ENCODE measurements at regions not wholly inside any gene's neighbourhood (a gene's known extent, or its start where the extent isn't known, plus 50 kb on each side); places are given as distances from the start of the nearest gene placed in this dataset.

- TF ChIP-seq CTCF (IDR thresholded peaks at IDR 0.05; ENCODE audit: low read depth, low read length, missing input control): no peak
- TF ChIP-seq RAD21 (IDR thresholded peaks at IDR 0.05): no peak
- no peak for TF ChIP-seq YY1 (IDR thresholded peaks at IDR 0.05)
- no peak for TF ChIP-seq RXRA (IDR thresholded peaks at IDR 0.05)
- no peak for TF ChIP-seq REST (IDR thresholded peaks at IDR 0.05)
- no peak for TF ChIP-seq FOXA1 (IDR thresholded peaks at IDR 0.05)
- TF ChIP-seq GABPA (IDR thresholded peaks at IDR 0.05 in 1 of 2, conservative IDR thresholded peaks at IDR 0.05 in 1 of 2): no peak
- TF ChIP-seq SP1 (IDR thresholded peaks at IDR 0.05): no peak
- 83% methylated on average over 7 of the region's 7 CpGs for WGBS
- no peaks in the 10 kb centered on the region for H3K4me1 ChIP-seq (ENCODE audit: control insufficient read depth in 4 of 4, insufficient read depth in 4 of 4, low read length in 3 of 4)
- H3K9ac ChIP-seq (ENCODE audit: low read depth in 1 of 2, low read length in 2 of 2): no peak overlapping the region
- H3K36me3 ChIP-seq (ENCODE audit: control insufficient read depth in 4 of 4, insufficient read depth in 3 of 4, low read depth in 1 of 4, low read length in 3 of 4): no peaks in the 10 kb centered on the region
- H3K27me3 ChIP-seq (ENCODE audit: control insufficient read depth in 4 of 4, insufficient read depth in 4 of 4, low read length in 3 of 4): no peaks in the 10 kb centered on the region
- H3K4me3 ChIP-seq (ENCODE audit: low read depth in 1 of 3, low read length in 3 of 3): no peak overlapping the region
- no peaks in the 10 kb centered on the region for H3K9me3 ChIP-seq (ENCODE audit: control insufficient read depth in 4 of 4, low read length in 3 of 4)
- no peak for DNase-seq (ENCODE audit: low spot score)
- H3K27ac ChIP-seq (ENCODE audit: low read depth in 1 of 2, low read length in 2 of 2): no peak overlapping the region
Observed at GRCh38 chr22:34067031-34067430, 146.8 kb upstream of the LARGE1 start.

GRCh38 chr22:34068001-34068400 lies 147.7 kb upstream of the LARGE1 start:
- Histone ChIP-seq H3K27me3 (ENCODE audit: control insufficient read depth in 4 of 4, insufficient read depth in 4 of 4, low read length in 3 of 4) (no peaks in the 10 kb centered on the region), H3K9ac (ENCODE audit: low read depth in 1 of 2, low read length in 2 of 2) (no peak overlapping the region), H3K9me3 (ENCODE audit: control insufficient read depth in 4 of 4, low read length in 3 of 4) (no peaks in the 10 kb centered on the region), H3K4me1 (ENCODE audit: control insufficient read depth in 4 of 4, insufficient read depth in 4 of 4, low read length in 3 of 4) (no peaks in the 10 kb centered on the region), H3K27ac (ENCODE audit: low read depth in 1 of 2, low read length in 2 of 2) (no peak overlapping the region), H3K36me3 (ENCODE audit: control insufficient read depth in 4 of 4, insufficient read depth in 3 of 4, low read depth in 1 of 4, low read length in 3 of 4) (no peaks in the 10 kb centered on the region), H3K4me3 (ENCODE audit: low read depth in 1 of 3, low read length in 3 of 3) (no peak overlapping the region)
- WGBS: 72% methylated on average over 2 of the region's 2 CpGs
- DNase-seq (ENCODE audit: low spot score): no peak
- TF ChIP-seq ZBTB33 (IDR thresholded peaks at IDR 0.05): no peak
- TF ChIP-seq NR2F2 (IDR thresholded peaks at IDR 0.05): no peak
- no peak for TF ChIP-seq GABPA (IDR thresholded peaks at IDR 0.05 in 1 of 2, conservative IDR thresholded peaks at IDR 0.05 in 1 of 2)
- TF ChIP-seq YY1 (IDR thresholded peaks at IDR 0.05): no peak
- TF ChIP-seq RXRA (IDR thresholded peaks at IDR 0.05): no peak
- TF ChIP-seq MAX (IDR thresholded peaks at IDR 0.05): no peak
- TF ChIP-seq TAF1 (conservative IDR thresholded peaks at IDR 0.05): no peak
- TF ChIP-seq SP1 (IDR thresholded peaks at IDR 0.05): no peak
- TF ChIP-seq JUND (IDR thresholded peaks at IDR 0.05): no peak
- TF ChIP-seq CTCF (IDR thresholded peaks at IDR 0.05; ENCODE audit: low read depth, low read length, missing input control): no peak
- TF ChIP-seq EGR1 (IDR thresholded peaks at IDR 0.05; ENCODE audit: low read depth in 2 of 2): no peak
- TF ChIP-seq HNF4G (IDR thresholded peaks at IDR 0.05): no peak
